ENCODE measurements at regions not wholly inside any gene's neighbourhood (a gene's known extent, or its start where the extent isn't known, plus 50 kb on each side); places are given as distances from the start of the nearest gene placed in this dataset.

GRCh38 chr13:64066711-64067110 lies 2651.1 kb upstream of the PCDH20 start:
- no peak for TF ChIP-seq ZNF274 (IDR thresholded peaks at IDR 0.05; ENCODE audit: low read depth, low read length)
- no peak for TF ChIP-seq SUZ12 (IDR thresholded peaks at IDR 0.05; ENCODE audit: extremely low read depth, insufficient read depth, insufficient read length)
- no peak for TF ChIP-seq YY1 (IDR thresholded peaks at IDR 0.05; ENCODE audit: insufficient read depth, insufficient read length)
